Raji (cell line): ENCODE measurements at regions not wholly inside any gene's neighbourhood (a gene's known extent, or its start where the extent isn't known, plus 50 kb on each side); places are given as distances from the start of the nearest gene placed in this dataset.

ENCODE experiments used
- POLR2A ChIP-seq: IDR thresholded peaks from 2 replicates; pipeline ENCODE4 v1.6.1; 2011; ENCODE audit warnings: low read depth, low read length, control low read depth; ENCODE audit not compliant: insufficient read depth

DNA sequence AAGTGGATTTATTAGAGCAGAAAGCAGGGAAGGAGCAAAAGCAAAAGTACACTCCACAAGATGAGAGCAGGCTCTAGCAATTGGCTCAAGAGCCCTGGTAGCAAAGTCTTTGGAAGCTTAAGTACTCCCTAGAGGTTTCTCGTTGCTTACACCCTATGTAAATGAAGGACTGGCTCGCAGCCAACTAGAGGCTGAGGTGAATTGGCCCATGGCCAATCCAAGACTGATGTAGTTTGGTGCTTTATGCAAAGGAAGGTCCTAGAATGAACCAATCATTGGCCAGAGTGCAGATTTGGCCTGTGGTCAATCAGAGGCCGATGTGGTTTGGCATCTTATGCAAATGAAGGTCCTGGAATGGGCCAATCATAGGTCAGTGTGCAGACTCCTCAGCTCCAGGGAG is 191.3 kb upstream of the ARID1B start:
- TF ChIP-seq POLR2A = no peak

DNA sequence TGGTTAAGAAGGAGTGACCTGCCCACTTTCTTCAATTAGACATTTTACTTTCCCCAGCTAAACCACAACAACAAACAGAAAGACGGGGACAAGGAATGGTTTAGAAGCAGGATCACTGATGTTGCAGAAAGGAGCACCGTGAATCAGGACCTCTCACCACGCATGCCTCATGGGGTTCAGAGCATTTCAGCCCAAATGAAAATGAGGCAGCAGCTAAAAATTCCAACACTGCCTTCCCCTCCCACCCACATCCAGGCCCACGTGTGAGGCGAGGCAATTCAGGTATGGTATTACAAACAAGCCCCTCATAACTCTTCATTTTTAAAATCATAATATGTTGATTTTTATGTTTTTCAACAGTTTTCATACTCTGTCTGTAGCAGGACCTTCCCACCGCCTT is 194.1 kb upstream of the ARID1B start:
- no peak for TF ChIP-seq POLR2A

DNA sequence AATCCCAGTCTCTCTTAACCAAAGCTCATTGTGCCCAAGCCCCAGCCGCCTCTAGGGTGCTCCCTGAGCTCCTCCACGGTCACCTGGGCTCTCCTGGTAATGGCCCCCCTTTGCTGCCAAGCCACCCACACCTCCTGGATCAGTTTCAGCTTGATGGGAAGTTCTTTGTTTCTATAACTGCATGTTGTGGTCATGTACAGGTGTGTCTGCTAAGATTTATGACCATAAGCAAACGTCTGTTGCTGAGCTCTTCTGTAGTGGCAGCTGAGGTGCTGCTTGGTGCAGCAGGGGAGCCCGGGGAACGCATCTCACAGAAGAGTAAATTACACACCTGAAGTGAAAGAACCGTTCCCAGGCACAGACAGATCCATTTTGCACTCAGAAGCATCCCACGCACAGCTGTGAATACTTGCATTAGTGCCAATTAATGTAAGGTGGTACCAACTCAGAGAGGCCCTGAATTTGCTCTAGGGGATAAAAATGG is 194.6 kb upstream of the ARID1B start:
- TF ChIP-seq POLR2A = no peak

DNA sequence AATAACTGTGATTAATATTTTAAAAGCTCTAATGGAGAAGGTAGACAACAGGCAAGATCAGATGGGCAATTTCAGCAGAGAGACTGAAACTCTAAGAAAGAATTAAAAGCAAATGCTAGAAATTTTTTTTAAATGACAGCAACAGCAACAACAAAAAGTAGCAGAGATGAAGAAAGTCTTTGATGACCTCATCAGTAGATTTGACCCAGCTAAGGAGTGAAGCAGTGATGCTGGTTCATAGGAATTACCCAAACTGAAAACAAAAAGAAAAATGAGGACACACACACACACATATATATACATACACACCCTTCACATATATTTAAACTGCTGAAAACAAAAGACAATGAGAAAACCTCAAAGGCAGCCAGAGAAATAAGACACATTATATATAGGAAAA is 197.6 kb upstream of the ARID1B start:
- TF ChIP-seq POLR2A = no peak

DNA sequence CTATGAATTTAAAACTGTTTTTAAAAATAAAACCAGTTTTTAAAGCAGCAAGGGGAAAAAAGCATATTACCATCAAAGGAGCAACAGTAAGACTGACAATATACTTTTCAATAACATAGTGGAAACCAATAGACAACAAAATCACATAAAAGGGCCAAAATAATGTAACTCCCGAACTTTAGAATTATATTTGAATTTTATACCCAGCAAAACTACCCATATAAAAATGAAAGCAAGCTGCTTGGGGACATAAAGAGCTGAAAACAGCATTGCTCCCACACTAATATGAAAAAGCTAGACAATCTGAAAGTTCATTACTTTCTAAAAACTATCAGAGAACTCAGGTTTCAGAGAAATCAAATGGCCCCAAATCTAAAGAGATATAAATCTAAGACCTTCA is 199.4 kb upstream of the ARID1B start:
- no peak for TF ChIP-seq POLR2A

DNA sequence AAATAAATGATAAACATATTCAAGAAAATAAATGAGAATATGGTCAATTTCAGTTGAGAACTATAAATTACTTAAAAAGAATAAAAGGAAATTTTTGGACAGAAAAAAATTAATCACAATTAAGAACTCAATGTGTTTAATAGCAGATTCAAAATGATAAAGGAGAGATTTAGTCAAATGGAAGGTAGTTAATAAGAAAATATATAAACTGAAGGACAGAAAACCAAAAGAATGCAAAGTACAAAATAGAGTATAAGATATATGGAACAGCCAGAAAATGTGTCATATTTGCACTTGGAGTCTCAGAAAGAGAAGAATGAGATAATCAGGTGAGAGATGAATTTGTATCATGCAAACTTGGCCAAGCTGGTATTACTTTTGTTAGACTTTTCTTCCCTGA is 201.8 kb upstream of the ARID1B start:
- no peak for TF ChIP-seq POLR2A

DNA sequence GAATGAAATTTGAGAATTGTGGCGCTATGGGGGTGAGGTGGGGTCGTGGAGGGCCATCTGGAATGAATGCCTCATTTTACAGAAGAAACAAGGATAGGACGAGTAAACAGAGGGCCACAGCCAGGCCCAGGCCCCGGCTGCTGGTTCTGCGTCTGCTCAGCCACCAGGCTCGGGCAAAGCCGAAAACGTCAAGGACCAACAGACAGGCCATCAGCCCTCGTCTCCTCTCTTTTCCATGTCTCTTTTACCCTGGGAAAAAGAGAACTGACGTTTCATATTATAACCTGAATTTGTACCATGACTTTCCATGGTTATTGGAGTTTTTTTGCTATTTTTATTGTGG is 212.4 kb upstream of the ARID1B start:
- no peak for TF ChIP-seq POLR2A

DNA sequence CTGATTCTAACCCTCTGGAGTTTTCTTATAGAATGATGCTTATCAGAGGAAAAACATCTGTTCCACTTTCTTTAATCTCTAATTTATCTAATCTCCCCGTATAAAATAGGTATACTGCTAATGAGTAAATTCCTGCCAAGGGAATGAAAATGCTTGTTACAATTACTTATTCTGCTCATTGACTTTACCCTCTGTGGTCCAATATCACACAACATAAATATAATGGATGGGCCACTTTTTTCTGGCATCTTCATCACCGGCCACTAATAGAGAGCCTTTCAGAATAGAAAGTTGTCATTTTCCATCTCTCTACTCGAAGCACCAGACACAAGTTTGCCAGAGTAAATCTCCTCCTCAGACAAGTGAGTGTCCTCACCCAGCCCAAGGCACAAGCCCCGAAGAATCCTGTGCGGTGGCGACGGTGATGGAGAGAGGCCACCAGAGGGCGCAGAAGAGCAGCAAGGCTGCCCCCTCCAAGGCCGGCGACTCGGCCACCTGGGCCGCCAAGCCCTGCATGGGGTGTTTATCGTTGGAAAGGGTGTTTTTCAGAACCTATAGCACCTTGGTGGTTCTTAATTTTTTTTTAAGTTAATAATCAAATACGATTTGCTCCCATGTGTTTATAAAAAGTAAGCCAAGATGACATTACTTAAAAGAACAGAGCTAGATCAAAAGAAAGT is 212.9 kb upstream of the ARID1B start:
- no peak for TF ChIP-seq POLR2A

DNA sequence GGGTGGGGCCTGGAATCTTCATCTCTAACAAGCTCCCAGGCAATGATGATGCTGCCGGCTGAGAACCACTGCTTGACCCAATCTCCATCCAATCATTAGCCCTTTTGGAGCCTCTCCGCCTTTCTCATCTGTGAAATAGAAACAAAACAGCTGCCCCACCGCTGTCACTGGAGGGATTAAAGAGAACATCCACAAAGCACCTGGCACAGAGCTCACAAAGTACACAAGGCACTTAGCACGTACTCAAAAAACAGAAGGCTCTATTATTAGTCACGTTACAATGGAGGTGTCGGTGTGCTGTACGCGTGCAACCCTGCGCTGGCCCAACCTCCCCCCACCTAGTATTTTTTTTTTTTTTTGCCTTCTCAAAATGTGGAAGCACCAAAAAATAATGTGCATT is 213.5 kb upstream of the ARID1B start:
- TF ChIP-seq POLR2A = no peak

DNA sequence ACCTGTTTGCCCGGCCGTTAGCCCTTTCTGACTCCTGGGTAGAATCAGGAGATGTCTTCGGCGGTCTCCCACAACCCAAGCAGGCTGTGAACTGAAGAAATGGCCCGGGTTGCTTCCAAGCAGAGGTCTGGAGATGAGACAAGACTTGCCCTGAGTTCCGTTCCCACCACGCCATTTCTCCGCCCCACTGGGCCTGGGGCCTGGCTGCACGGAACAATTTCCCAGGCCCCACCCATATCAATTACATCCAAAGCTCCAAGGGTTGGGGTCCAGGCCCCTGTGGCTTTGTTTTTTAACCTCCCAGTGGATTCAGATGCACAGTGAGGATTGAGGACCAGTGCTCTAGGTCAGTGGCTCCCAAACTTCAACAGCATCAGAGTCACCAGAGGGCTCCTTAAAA is 214.5 kb upstream of the ARID1B start:
- TF ChIP-seq POLR2A = no peak

DNA sequence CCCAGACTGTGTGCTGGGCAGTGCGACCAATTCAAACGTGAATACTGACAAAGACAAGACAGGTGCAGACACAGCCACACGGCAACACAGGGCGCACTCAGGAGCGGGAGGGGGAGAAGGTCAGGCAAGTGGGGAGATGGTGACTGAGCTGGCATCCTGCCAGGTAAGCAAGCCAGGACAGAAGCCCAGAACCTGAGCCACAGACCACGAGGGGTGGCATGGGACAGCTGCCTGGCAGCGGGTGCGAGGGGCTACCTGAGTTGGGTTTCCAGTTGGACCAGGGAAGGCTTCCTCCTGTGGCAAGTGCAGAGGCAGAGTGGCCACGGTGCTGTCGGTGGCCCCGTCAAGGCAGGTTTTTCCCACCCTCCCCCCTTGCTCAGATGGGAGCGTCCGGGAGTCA is 215.2 kb upstream of the ARID1B start:
- TF ChIP-seq POLR2A = no peak

DNA sequence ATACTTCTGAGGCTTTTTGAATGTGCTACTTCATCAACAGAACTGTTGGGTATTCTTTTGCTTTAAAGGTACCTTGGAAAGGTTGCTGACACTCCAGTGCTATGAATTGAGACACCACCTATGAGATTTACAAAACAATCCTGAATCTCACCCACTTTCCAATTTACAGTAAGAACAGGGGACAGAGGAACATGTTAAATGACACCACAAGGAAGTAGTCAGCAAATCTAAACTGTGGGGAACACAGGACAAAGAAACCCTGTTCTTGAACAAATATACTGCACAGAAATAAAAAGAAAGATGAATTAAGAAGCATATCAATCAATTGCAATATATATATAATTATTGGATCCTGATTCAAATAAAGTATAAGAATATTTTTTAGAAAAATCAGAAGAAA is 216.7 kb upstream of the ARID1B start:
- no peak for TF ChIP-seq POLR2A

DNA sequence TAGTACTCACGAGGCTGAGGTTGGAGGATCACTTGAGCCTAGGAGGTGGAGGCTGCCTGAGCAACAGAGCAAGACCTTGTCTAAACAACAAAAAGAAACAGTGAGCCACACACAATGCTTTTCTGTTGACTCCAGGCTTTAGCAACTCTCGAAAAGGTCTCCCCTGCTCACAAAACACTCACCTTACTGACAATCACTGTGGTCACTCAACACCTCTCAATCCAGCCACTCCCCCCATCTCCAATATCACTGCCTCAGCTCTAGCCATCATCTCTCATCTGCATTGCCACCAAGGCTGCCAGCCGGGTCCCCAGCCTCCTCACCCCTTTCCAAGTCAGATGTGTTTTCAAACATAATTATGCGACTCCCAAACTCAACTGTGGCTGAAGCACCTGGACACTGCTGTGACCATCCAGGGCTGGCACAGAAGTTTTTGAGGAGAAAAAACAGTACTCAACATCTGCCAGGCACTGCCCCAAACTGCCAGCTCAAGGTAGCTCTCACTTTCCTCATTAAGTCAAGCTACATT is 218.0 kb upstream of the ARID1B start:
- no peak for TF ChIP-seq POLR2A

DNA sequence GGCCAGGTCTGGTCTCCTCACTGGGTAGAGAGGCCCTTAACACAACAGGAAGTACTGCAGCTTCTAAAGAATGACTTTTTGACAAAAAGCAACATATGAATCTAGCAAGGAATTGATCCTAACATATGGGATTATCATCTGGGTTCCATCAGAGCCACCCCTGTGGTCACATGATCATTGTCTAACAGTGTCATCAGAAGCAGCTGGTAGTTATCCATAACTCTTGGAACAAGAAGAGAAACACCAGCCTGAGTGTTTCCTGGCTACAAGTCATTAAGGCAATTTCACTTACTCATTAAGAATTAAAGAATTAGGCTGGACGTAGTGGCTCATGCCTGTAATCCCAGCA is 219.3 kb upstream of the ARID1B start:
- no peak for TF ChIP-seq POLR2A

DNA sequence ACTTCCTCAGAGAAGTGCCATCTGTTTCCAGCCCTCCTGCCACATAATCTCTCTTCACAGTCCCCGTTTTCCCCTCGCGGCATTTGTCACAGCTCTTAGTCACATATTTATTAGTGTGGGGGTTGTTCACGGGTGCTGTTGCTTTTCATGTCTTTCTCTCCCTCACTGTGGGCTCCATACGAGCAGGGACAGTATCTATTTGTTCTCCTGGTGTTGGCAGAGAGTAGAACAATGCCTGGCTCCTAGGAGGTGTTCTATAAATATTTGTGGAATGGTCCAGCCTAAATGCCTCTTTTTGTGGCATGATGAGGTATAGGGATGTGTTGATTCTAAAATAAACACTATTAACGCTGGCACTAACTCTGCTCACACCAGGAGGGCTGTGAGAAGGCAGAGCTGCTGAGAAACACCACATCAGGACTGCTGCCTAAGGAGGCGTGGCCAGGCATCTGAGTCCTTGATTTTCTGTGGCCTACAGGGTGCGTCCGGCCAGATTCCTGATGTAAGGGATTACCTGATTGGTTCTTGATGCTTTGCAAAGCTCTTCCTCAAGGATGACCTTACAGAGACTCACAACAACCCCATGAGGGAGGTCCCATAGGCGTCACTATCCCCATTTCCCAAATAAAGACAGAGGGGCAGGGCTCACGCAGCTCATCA is 219.8 kb upstream of the ARID1B start:
- no peak for TF ChIP-seq POLR2A

DNA sequence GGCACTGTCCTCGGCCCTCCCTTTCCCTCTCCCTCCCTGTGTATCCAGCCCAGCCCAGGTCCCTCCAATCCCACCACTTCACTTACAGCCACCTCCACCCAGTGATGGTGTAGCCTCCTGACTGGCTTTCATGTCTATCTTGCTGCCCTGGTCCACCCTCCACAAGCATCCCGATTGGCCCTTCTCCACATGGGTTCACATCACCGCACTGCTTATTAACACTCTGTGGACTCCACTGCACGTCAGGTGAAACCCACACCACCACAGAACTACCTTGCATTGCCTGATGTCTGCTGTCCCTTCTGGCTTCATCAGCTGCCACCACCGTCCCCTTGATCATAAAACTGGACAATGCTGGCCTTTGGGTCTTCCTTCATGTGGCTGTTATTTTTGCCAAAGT is 220.4 kb upstream of the ARID1B start:
- TF ChIP-seq POLR2A = no peak

DNA sequence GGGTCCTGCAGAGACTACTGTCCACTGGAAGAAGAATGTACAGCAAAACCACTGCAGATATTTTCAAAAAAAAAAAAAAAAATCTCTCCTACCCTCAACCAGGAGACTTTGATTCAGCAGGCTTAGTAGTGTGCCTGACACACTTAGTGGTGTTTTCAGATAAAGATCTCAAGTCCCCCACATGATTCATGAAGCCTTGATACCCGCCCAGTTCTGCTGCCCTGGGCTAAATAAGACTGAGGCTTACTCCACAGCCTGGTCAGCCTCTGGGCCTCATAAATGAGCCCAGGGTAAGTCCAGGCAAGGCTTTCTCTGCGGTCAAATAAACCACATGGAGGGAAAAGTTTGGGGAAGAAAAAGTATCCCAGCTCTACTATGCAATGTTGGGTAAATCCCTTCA is 222.1 kb upstream of the ARID1B start:
- TF ChIP-seq POLR2A = no peak
